ENCODE measurements at regions not wholly inside any gene's neighbourhood (a gene's known extent, or its start where the extent isn't known, plus 50 kb on each side); places are given as distances from the start of the nearest gene placed in this dataset.

DNA sequence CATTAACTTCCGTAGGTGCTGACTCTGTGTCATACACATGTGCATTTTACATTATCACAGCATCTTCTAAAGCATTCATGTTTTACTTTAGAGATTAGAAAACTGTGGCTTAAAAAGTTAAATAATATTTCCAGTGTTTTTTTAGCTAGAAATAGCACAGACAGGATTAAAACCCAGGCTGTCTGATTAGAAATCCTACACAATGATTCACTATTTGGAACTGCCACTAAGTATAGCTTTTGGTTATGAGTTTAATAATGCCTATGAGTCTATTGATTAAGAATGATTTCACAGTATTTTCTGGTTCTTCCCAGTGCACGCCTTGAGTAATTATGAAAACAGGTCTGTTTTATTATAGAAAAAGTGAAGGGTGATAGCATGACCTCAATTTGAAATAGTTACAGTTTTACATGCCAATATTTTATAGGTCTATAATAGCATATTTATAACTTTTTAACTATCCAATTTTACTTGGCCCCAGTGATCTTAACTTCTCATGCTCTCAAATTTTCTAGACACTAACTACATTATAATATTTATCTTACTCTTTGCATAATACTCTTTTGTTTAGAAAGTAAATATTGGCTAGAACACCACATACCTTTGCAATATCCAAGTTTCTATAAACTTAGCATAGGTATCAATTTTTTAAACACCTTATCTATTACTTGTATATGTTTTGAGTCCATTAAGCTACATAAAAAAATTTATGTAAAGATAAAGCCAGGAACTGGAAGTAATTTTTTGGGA lies 313.2 kb downstream of the RND3 start:
- TF ChIP-seq EP300 (IDR thresholded peaks at IDR 0.05), result no peak
- TF ChIP-seq, protein P1, sequence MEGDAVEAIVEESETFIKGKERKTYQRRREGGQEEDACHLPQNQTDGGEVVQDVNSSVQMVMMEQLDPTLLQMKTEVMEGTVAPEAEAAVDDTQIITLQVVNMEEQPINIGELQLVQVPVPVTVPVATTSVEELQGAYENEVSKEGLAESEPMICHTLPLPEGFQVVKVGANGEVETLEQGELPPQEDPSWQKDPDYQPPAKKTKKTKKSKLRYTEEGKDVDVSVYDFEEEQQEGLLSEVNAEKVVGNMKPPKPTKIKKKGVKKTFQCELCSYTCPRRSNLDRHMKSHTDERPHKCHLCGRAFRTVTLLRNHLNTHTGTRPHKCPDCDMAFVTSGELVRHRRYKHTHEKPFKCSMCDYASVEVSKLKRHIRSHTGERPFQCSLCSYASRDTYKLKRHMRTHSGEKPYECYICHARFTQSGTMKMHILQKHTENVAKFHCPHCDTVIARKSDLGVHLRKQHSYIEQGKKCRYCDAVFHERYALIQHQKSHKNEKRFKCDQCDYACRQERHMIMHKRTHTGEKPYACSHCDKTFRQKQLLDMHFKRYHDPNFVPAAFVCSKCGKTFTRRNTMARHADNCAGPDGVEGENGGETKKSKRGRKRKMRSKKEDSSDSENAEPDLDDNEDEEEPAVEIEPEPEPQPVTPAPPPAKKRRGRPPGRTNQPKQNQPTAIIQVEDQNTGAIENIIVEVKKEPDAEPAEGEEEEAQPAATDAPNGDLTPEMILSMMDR (IDR thresholded peaks at IDR 0.05), result no peak
